ENCODE measurements at regions not wholly inside any gene's neighbourhood (a gene's known extent, or its start where the extent isn't known, plus 50 kb on each side); places are given as distances from the start of the nearest gene placed in this dataset.

DNA sequence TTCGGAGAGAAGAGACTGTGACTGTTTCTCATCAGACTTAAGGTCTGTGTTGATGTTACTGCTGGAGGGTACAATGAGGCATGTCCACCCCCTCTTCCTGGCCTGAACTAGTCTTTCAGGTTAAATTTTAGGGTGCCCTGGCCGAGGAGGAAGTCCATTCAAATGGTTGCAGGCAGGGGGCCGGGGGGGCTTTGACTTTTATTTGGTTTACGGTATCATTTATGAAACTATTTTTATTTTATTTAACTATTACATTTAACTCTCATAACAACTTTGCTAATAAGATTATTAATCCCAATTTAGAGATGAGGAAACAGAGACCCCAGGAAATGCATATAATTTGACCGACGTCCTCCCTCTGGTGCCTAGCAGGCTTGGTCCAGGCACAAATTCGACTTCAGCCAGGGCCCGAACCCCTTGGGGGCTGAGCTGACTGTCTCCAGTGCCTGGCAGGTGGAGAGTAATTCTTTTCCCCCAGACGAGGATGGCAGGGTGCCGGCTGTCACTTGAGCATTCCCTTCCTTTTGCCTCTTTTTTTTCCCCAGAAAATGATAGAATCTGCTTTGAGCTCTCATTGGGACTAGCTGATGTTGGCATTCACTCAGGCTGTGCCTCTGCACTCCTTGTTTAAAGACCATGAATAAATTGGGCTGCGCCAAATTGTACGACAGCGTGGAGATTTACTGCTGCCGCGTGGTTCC, 255.3 kb upstream of the SALL3 start:
- DNase-seq (ENCODE audit: low read depth), result no peak

GRCh38 chr18:78725426-78725825, 254.2 kb upstream of the SALL3 start:
- DNase-seq (ENCODE audit: low read depth), result no peak

DNA sequence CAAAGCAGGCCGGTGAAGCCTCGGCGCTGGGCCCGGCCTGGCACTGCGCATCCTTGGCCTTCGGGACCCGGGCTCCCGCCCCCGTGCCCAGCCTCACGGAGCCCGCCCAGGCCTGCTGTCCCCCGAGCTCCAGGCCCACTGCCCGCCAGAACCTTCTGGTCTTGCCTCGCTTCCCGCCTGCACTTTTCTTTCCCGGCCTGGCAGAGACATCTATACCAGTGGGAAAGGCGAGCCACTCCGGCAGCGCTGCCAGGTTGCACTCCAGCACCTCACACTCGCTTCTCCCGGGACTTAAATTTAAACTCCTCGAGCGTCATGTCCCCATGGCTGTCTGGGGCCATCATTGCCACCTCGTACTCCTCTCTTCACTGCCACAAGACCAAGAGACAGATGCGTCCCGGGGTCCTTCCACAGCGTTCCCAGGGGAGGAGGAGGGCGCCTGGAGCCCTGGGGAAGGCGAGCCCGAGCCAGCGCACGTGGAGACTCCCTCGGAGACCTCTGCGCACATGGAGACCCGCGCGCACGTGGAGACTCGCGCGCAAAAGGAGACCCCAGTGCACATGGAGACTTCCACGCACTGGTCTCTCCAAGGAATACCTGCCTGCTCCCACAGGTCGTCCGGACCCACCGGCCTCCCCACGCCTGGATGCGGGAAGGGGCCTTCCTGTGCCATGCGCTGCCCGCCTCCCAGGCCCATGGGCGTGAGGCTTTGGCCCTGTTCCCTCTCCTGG, 253.1 kb upstream of the SALL3 start:
- DNase-seq (ENCODE audit: low read depth), result no peak

GRCh38 chr18:78727057-78727739, 252.4 kb upstream of the SALL3 start:
- no peak for DNase-seq (ENCODE audit: low read depth)

DNA sequence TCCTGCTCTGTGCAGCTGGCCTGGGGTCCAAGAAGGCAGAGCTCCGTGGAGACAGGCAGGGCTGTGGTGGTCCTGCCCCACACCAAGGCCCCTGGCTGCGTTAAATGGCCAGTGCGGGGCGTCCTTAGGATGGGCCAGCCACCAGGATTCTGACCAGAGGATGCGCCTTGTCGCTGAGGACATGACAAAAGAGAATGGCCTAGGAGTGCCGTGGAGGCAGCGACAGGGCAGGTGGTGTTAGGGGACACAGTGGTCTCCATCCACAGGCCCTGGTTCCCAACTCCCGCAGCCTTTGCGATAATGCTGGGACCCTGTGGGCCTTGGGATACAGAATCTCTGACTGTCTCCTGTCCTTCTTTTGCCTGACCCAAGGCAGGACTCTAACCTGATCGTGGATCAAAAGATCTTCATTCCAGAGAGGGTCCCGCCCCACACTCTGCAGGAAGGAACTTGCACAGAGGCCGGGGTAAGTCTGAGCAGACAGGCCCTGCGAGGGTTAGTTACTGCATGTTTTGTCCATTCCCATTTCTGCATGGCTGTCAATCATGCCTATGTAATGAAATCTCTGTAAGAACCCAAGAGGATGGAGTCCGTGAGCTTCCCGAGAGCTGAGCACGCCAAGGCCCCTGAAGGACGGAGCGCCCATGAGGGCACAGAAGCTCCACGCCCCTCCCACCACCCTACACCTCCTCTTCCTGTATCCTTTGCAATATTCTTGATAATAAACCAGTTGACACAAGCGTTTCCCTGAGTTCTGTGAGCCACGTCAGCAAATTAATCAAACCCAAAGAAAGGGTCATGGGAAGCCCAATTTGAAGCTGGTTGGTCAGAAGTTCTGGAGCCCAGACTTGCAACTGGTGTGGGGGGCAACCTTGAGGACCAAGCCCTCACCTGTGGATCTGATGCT, 251.5 kb upstream of the SALL3 start:
- no peak for DNase-seq (ENCODE audit: low read depth)

- no peak for DNase-seq (ENCODE audit: low read depth)
These were observed 250.7 kb upstream of the SALL3 start for GRCh38 chr18:78728784-78729467.

DNA sequence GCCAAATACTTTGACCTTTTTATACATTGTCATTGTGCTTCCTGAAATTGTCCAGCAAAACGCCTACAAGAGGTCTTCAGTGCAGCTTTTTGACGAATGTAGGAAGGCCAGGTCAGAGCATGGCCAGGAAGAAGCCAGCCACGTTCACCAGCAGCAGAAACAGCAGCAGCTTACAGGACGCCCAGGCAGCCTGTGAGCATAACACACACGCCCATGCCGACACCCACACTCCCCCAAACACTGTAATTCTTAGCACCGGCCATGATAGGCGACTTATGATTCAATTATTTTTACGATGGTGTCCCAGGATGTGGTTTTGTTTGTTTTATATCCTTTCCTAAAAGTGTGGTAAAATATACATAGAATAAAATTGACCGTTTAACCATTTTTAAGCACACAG, 249.1 kb upstream of the SALL3 start:
- no peak for DNase-seq (ENCODE audit: low read depth)

GRCh38 chr18:78731016-78731397, 248.6 kb upstream of the SALL3 start:
- no peak for DNase-seq (ENCODE audit: low read depth)

DNA sequence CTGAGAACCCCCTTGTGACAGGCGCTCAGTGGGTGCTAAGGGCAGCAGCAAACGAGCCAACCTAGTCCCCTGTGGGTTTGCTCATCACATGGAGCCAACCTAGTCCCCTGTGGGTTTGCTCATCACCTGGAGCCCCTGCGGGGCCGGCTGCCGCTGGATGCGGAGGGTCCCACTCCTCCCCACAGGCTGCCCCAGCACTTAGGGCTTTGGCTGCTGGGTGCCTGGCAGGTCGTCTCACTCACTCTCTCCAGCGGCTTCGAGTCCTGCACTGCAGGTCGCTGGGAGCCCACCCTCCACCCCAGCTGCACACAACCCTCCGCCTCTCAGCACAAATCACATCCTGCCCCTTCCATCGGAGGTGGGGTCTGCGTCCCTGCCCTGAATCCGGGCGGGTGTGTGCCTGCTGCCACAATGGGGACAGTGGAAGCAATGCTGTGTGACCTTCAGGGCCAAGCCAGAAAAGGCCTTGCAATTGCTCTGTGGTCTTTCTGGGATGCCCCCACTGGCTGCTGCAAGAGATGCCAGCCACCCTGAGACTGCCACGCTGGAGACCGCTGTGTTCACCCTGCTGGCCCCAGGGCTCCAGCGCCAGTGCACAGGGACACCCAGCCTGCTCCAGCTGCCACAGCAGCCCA, 248.1 kb upstream of the SALL3 start:
- no peak for DNase-seq (ENCODE audit: low read depth)

GRCh38 chr18:78732273-78733210, 247.1 kb upstream of the SALL3 start:
- DNase-seq (ENCODE audit: low read depth), result no peak

- DNase-seq (ENCODE audit: low read depth), result no peak
These were observed 245.6 kb upstream of the SALL3 start for GRCh38 chr18:78733762-78734613.

GRCh38 chr18:78734614-78734945, 245.0 kb upstream of the SALL3 start:
- DNase-seq (ENCODE audit: low read depth), result no peak

DNA sequence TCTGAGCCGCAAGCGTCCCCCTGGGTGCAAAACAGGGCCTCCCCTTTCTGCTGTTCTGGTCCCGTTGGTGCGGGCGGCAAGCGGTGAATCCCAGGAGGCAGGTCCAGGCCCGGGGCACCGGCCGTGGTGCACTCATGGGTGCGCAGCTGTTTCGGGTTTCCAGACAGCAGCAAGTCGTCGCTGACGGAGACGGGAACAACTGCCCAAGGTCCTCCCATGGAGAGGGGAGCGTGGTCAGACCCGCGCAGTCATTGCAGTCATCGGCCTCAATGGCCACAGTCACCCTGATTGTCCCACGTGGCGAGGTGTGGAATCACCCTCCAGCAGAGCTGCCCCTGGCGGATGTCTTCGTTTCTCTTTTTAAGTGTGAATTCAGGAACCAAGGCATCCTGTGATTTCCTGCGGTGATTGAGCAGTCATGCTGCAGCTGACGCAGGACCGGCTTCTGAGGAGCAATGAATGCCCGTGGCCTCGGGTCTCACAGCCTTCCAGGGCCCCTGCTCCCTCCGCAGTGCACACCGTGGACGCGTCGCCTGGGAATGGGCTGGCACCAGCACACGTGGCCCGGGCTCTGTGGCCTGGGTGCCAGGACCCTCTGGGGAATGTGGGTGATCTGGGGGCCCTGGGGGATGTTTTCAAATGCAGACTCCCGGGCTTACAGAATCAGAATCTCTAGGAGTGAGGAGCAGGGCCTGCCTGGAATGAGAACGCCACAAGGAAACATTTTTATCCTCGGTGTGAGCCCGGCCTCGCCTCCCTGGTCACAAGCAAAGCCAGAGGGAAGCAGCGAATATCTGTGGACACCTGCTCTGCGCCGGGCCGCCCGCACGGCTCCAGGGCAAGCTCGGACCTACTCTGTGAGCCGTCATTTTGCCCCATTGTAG, 244.2 kb upstream of the SALL3 start:
- DNase-seq (ENCODE audit: low read depth), result no peak

- no peak for DNase-seq (ENCODE audit: low read depth)
These were observed 243.5 kb upstream of the SALL3 start for GRCh38 chr18:78736015-78736690.

DNA sequence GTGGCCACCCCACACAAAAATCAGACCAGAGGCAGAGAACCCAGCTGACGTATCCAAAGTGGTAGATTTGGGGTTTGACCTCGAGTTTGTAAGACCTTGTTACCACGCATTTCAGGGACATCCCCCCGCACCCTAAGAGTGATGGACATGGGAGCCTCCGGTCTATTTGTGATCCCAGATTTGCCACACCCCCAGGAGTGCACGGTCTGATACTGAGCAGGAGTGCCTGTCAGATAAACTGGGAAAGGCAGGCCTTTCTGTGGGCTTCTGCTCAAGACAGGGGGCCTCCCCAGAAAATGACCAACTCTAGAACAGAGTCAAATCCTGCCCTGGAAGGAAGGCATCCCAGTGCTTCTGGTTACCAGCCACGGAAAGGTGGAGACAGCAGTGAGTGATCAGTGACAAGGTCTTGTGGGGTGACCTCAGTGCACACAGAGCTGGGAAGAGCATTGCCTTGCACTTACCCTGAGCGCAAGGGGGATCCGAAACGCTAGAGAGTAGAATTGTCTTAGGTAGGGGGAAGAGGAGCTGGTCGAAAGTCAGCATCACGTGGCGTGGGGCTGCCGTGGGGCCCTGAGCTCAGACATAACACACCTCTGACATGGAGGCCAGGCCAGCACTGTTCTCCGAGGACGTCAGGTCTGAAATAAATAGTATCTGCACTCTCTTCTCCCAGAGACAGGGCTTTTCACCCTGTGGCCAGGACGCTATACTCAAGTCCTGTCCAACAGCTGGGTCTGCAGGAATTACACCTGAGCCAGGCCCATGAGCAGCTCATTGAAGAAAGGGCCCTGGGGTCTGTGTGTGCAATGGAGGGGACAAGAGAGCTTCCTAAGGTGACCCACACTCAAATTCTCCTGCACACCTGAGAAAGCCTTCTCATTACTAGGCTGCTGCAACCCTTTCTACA, 242.4 kb upstream of the SALL3 start:
- no peak for DNase-seq (ENCODE audit: low read depth)

GRCh38 chr18:78738076-78738690, 241.4 kb upstream of the SALL3 start:
- DNase-seq (ENCODE audit: low read depth), result no peak

Measured in renal cortical epithelial cell (primary cell).